Body of pancreas (tissue), 4 donors: ENCODE measurements at regions not wholly inside any gene's neighbourhood (a gene's known extent, or its start where the extent isn't known, plus 50 kb on each side); places are given as distances from the start of the nearest gene placed in this dataset.

Source experiments
- ATAC-seq: fragments of 150-250 bp; one replicate; pipeline ENCODE4 v1.9.1; 2016
- DNase-seq, 4 donors: peaks; one replicate each; pipeline ENCODE4 v3.0.0-alpha.2; 2019
- H3K27ac ChIP-seq, 4 donors: fragments of 200-600 bp; sonication (generic); 1 replicate in 3 of 4; 2 replicates in 1 of 4; pipeline versions ENCODE4 v1.5.1 to v1.6.1; 2016 to 2019; ENCODE audit warnings: mild to moderate bottlenecking in 1 of 4, mixed read lengths in 1 of 4, moderate library complexity in 1 of 4
- H3K27me3 ChIP-seq, 2 donors: fragments of 200-600 bp; sonication (generic); one replicate each; pipeline ENCODE4 v1.6.0; 2016; ENCODE audit warnings: mild to moderate bottlenecking in 1 of 2
- H3K36me3 ChIP-seq, 2 donors: fragments of 200-600 bp; sonication (generic); replicated peaks in 1 of 2; 2 replicates each; pipeline ENCODE4 v1.5.1; 2016; ENCODE audit warnings: low read depth in 2 of 2; ENCODE audit not compliant: insufficient read depth in 1 of 2
- H3K4me1 ChIP-seq: fragments of 200-600 bp; sonication (generic); one replicate; pipeline ENCODE4 v1.6.0; 2016
- H3K4me3 ChIP-seq, 2 donors: fragments of 200-600 bp; sonication (generic); 1 replicate in 1 of 2; 2 replicates in 1 of 2; pipeline ENCODE4 v1.5.1; 2016 to 2019
- H3K9me3 ChIP-seq, 3 donors: fragments of 200-600 bp; sonication (generic); 1 replicate in 2 of 3; 2 replicates in 1 of 3; pipeline ENCODE4 v1.5.1; 2016
- POLR2A ChIP-seq, 3 donors: fragments of 450-650 bp; IDR thresholded peaks; one replicate each; pipeline ENCODE4 v1.6.1; 2016; ENCODE audit warnings: antibody characterized with exemption in 3 of 3, mild to moderate bottlenecking in 2 of 3
- WGBS, 2 donors: methylation state at CpG; one replicate each; pipeline ENCODE4 v1.1.5; 2017; 5-methylcytosine and 5-hydroxymethylcytosine counted together
- intact Hi-C: fragments of 100-400 bp; cut with DNase I; formaldehyde crosslinking; loops from one replicate; pipeline ENCODE4 v1.15.1; 2023
- TF ChIP-seq, protein P1 (sequence below), 7 experiments: fragments of 450-650 bp in 4 of 7; fragments of 200-600 bp in 3 of 7; sonication (generic) in 3 of 7; IDR thresholded peaks; one replicate each; pipeline ENCODE4 v1.5.1; 2016 to 2019; ENCODE audit warnings: antibody characterized with exemption in 7 of 7

DNA sequence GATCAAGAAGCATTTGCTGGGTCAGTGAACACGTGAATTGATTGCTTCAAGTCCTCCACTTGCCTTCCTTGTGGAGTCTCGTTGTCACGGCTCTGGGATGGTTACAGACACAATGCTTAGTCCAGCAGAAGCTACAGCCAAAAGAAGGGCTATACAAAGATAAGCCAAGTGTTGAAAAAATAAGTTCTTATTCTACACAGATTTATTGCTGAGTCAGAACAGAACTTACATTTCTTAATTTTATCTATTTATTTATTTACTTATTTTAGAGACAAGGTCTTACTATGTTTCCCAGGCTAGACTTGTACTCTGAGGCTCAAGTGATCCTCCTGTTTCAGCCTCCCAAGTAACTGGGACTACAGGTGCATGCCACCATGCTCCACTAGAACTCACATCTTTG lies 199.0 kb downstream of the MYLK4 start:
- Histone ChIP-seq H3K27ac (no peak overlapping the region), H3K36me3 (no peaks in the 10 kb centered on the region), H3K27me3 (no peaks in the 10 kb centered on the region), H3K4me1 (no peaks in the 10 kb centered on the region), H3K9me3 (peaks cover 0 to 9% (median 0%) of the 10 kb centered on the region in 3 donors), H3K4me3 (no peak overlapping the region)
- DNase-seq (no peak), ATAC-seq (no peak)
- WGBS, 2 donors: 57 to 69% methylated on average over 3 of the region's 3 CpGs
- intact Hi-C loops: no loop called here
- TF ChIP-seq, protein P1, sequence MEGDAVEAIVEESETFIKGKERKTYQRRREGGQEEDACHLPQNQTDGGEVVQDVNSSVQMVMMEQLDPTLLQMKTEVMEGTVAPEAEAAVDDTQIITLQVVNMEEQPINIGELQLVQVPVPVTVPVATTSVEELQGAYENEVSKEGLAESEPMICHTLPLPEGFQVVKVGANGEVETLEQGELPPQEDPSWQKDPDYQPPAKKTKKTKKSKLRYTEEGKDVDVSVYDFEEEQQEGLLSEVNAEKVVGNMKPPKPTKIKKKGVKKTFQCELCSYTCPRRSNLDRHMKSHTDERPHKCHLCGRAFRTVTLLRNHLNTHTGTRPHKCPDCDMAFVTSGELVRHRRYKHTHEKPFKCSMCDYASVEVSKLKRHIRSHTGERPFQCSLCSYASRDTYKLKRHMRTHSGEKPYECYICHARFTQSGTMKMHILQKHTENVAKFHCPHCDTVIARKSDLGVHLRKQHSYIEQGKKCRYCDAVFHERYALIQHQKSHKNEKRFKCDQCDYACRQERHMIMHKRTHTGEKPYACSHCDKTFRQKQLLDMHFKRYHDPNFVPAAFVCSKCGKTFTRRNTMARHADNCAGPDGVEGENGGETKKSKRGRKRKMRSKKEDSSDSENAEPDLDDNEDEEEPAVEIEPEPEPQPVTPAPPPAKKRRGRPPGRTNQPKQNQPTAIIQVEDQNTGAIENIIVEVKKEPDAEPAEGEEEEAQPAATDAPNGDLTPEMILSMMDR (IDR thresholded peaks at IDR 0.05): no peak
- TF ChIP-seq POLR2A (IDR thresholded peaks at IDR 0.05): no peak

DNA sequence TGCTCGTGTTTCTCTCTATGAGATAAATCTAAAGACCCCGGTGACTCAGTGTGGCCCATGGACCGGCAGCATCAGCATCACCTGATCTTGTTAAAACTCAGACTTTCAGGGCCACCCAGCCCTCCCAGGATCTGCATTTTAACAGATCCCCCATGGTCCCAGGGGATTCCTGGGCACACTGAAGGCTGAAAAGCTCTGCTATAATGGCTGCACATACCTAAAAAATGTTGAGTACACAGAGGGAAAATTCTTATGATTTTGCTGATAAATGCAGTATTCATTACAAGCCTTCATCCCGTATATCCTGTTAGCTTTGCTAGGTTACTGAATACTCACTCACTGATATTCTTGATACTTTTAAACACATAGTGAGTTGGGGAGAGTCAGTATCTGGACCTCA lies 200.5 kb downstream of the MYLK4 start:
- no peak overlapping the region for H3K27ac ChIP-seq
- H3K27me3 ChIP-seq: no peaks in the 10 kb centered on the region
- TF ChIP-seq, protein P1 (IDR thresholded peaks at IDR 0.05): no peak
- TF ChIP-seq POLR2A (IDR thresholded peaks at IDR 0.05): no peak
- intact Hi-C loops: no loop called here
- no peaks in the 10 kb centered on the region for H3K4me1 ChIP-seq
- ATAC-seq (no peak), DNase-seq (no peak)
- no peaks in the 10 kb centered on the region for H3K36me3 ChIP-seq
- peaks cover 0 to 9% (median 0%) of the 10 kb centered on the region in 3 donors for H3K9me3 ChIP-seq
- 50 to 60% methylated on average over 4 of the region's 4 CpGs for WGBS, 2 donors
- H3K4me3 ChIP-seq: no peak overlapping the region

DNA sequence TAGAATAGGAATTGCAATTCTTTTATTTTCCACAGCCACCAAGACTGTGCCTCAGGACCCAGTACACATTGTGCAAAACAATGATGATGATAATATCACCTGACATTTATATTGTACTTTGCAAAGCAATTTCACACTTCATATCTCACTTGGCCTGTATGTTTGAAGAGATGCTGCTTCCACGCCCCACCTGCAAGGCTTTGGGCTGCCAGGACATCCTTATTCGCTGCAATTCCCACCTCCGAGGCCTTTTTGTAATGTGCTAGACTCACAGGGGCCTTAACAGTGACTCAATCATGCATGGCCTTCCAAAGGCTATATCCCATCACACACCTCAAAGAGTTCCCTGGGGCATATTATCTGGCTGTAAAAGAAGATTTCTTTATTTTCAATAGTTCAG lies 200.9 kb downstream of the MYLK4 start:
- no peaks in the 10 kb centered on the region for H3K27me3 ChIP-seq
- no peaks in the 10 kb centered on the region for H3K4me1 ChIP-seq
- no peaks in the 10 kb centered on the region for H3K36me3 ChIP-seq
- H3K27ac ChIP-seq: no peak overlapping the region
- ATAC-seq: no peak
- peaks cover 0 to 9% (median 0%) of the 10 kb centered on the region in 3 donors for H3K9me3 ChIP-seq
- WGBS, 2 donors: 73 to 84% methylated on average over 3 of the region's 3 CpGs
- intact Hi-C loops: no loop called here
- TF ChIP-seq, protein P1 (IDR thresholded peaks at IDR 0.05): no peak
- TF ChIP-seq POLR2A (IDR thresholded peaks at IDR 0.05): no peak
- DNase-seq: no peak
- H3K4me3 ChIP-seq: no peak overlapping the region

DNA sequence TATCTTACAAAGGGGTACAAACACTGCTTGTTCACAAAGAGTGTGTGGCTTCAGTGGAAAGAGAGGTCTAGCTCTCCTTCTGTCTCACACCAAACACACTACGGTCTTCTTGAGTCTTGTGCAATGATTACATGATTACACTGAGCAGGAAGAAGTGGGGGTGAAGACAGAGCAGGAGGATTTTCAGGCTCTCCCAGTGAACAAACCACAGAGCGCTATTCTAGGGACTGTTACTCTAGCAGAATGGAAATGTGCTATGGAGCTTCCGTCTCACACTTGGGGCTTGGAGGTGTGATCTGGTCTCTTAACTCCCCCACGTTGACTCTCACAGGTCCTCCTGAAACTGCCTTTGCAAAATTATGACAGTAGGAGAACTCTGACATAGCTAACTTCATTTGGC lies 203.4 kb downstream of the MYLK4 start:
- H3K27me3 ChIP-seq: no peaks in the 10 kb centered on the region
- peaks cover 0 to 9% (median 0%) of the 10 kb centered on the region in 3 donors for H3K9me3 ChIP-seq
- DNase-seq (no peak), ATAC-seq (no peak)
- H3K27ac ChIP-seq: no peak overlapping the region
- no peaks in the 10 kb centered on the region for H3K4me1 ChIP-seq
- H3K36me3 ChIP-seq: no peaks in the 10 kb centered on the region
- intact Hi-C loops: no loop called here
- no peak for TF ChIP-seq POLR2A (IDR thresholded peaks at IDR 0.05)
- TF ChIP-seq, protein P1 (IDR thresholded peaks at IDR 0.05): no peak
- WGBS, 2 donors: 66 to 69% methylated on average over 4 of the region's 4 CpGs
- H3K4me3 ChIP-seq: no peak overlapping the region

DNA sequence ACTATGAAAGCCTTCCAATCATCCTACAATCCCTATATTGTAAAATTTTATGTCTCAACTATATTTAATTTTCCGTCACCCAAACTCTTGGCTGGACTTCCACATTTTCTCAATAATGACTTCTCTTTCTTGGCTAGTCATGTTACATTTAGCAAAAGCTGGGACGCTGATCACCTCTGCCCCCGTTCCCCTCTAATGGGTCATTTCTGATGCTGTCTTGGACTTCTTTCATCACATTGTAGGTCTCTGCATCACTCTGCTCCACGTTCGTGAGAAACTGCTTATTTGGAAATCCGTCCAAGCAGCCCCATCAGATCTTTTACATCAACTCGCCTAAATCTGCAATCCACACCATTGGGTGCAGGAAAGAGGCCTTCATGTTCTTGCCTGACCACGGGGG lies 203.8 kb downstream of the MYLK4 start:
- Histone ChIP-seq H3K36me3 (no peaks in the 10 kb centered on the region), H3K27ac (no peak overlapping the region), H3K4me3 (no peak overlapping the region), H3K9me3 (peaks cover 0 to 9% (median 0%) of the 10 kb centered on the region in 3 donors), H3K27me3 (no peaks in the 10 kb centered on the region), H3K4me1 (no peaks in the 10 kb centered on the region)
- TF ChIP-seq POLR2A (IDR thresholded peaks at IDR 0.05): no peak
- TF ChIP-seq, protein P1 (IDR thresholded peaks at IDR 0.05): no peak
- no peak for ATAC-seq
- intact Hi-C loops: no loop called here
- DNase-seq: no peak
- 61 to 75% methylated on average over 8 of the region's 8 CpGs for WGBS, 2 donors
